MM.1S (cell line): ENCODE measurements at regions not wholly inside any gene's neighbourhood (a gene's known extent, or its start where the extent isn't known, plus 50 kb on each side); places are given as distances from the start of the nearest gene placed in this dataset.
"Not testable (repeated sequence)": the region's sequence is repeated elsewhere in the genome, so short reads cannot be mapped to it uniquely, and the experiment has no call there.

Experiments used
- DNase-seq: peaks from one replicate; pipeline ENCODE4 v3.0.0-alpha.2; 2015
- H2AFZ ChIP-seq: fragments of 300-600 bp; sonication (generic); 2 replicates; pipeline ENCODE4 v1.6.0; 2016; ENCODE audit warnings: antibody characterized with exemption, low read length
- H3F3A ChIP-seq: fragments of 300-600 bp; sonication (generic); 2 replicates; pipeline ENCODE4 v1.6.1; 2016; ENCODE audit warnings: mild to moderate bottlenecking, antibody characterized with exemption, low read length, moderate library complexity, mixed read lengths; ENCODE audit not compliant: insufficient read depth
- H3K27ac ChIP-seq: fragments of 300-600 bp; sonication (generic); 2 replicates; pipeline ENCODE4 v1.5.1; 2016; ENCODE audit warnings: mild to moderate bottlenecking, low read length
- H3K27me3 ChIP-seq: fragments of 300-600 bp; sonication (generic); replicated peaks from 2 replicates; pipeline ENCODE4 v1.6.0; 2016; ENCODE audit warnings: low read length; ENCODE audit not compliant: insufficient read depth
- H3K36me3 ChIP-seq: fragments of 300-600 bp; sonication (generic); replicated peaks from 2 replicates; pipeline ENCODE4 v1.6.1; 2016; ENCODE audit warnings: mild to moderate bottlenecking, low read length, mixed read lengths; ENCODE audit not compliant: insufficient read depth
- H3K4me1 ChIP-seq: fragments of 300-600 bp; sonication (generic); 2 replicates; pipeline ENCODE4 v1.6.1; 2016; ENCODE audit warnings: low read length, mixed read lengths
- H3K4me2 ChIP-seq: fragments of 300-600 bp; sonication (generic); 2 replicates; pipeline ENCODE4 v1.6.0; 2016; ENCODE audit warnings: low read depth, low read length
- H3K4me3 ChIP-seq: fragments of 300-600 bp; sonication (generic); 2 replicates; pipeline ENCODE4 v1.5.1; 2016; ENCODE audit warnings: low read length, mixed read lengths
- H3K79me2 ChIP-seq: fragments of 300-600 bp; sonication (generic); 2 replicates; pipeline ENCODE4 v1.6.1; 2016; ENCODE audit warnings: mixed run types, low read length, mixed read lengths
- H3K9ac ChIP-seq: fragments of 300-600 bp; sonication (generic); 2 replicates; pipeline ENCODE4 v1.6.1; 2016; ENCODE audit warnings: low read length, mixed read lengths
- H3K9me2 ChIP-seq: fragments of 300-600 bp; sonication (generic); replicated peaks from 2 replicates; pipeline ENCODE4 v1.6.1; 2016; ENCODE audit warnings: mild to moderate bottlenecking, low read length, mixed read lengths; ENCODE audit not compliant: insufficient read depth
- H3K9me3 ChIP-seq: fragments of 300-600 bp; sonication (generic); replicated peaks from 2 replicates; pipeline ENCODE4 v1.6.1; 2016; ENCODE audit warnings: mild to moderate bottlenecking, low read length, mixed read lengths; ENCODE audit not compliant: insufficient read depth
- H4K20me1 ChIP-seq: fragments of 300-600 bp; sonication (generic); 2 replicates; pipeline ENCODE4 v1.6.1; 2016; ENCODE audit warnings: mild to moderate bottlenecking, low read length, moderate library complexity, mixed read lengths; ENCODE audit not compliant: insufficient read depth

GRCh38 chr9:63787454-63787853 is 1497.6 kb downstream of the FOXD4L5 start:
- H3K9ac ChIP-seq, H3K4me2 ChIP-seq, H4K20me1 ChIP-seq, H3K9me2 ChIP-seq, H3K4me1 ChIP-seq, H3K79me2 ChIP-seq, H3F3A ChIP-seq, H3K9me3 ChIP-seq, H3K27me3 ChIP-seq, H2AFZ ChIP-seq, H3K4me3 ChIP-seq, H3K36me3 ChIP-seq, H3K27ac ChIP-seq, DNase-seq: not testable (repeated sequence)

GRCh38 chr9:63785059-63785458 is 1500.0 kb downstream of the FOXD4L5 start:
- H3K4me1 ChIP-seq, H3K9ac ChIP-seq, DNase-seq, H3K4me2 ChIP-seq, H3K27me3 ChIP-seq, H3K4me3 ChIP-seq, H3F3A ChIP-seq, H3K27ac ChIP-seq, H4K20me1 ChIP-seq, H3K9me3 ChIP-seq, H2AFZ ChIP-seq, H3K36me3 ChIP-seq, H3K79me2 ChIP-seq, H3K9me2 ChIP-seq: not testable (repeated sequence)

- not testable (repeated sequence) for H3K27ac ChIP-seq, H3K9me2 ChIP-seq, H3F3A ChIP-seq, H3K27me3 ChIP-seq, DNase-seq, H3K9ac ChIP-seq, H2AFZ ChIP-seq, H3K4me2 ChIP-seq, H3K36me3 ChIP-seq, H3K79me2 ChIP-seq, H3K4me1 ChIP-seq, H3K4me3 ChIP-seq, H4K20me1 ChIP-seq, H3K9me3 ChIP-seq
Measured at GRCh38 chr9:63784421-63784820, 1500.6 kb downstream of the FOXD4L5 start.

- H3F3A ChIP-seq, DNase-seq, H3K4me3 ChIP-seq, H3K27me3 ChIP-seq, H4K20me1 ChIP-seq, H3K9me3 ChIP-seq, H3K9me2 ChIP-seq, H3K79me2 ChIP-seq, H3K36me3 ChIP-seq, H2AFZ ChIP-seq, H3K4me2 ChIP-seq, H3K27ac ChIP-seq, H3K4me1 ChIP-seq, H3K9ac ChIP-seq: not testable (repeated sequence)
Measured at GRCh38 chr9:63781817-63782439, 1503.1 kb downstream of the FOXD4L5 start.

GRCh38 chr9:63781390-63781789 is 1503.6 kb downstream of the FOXD4L5 start:
- H3K27ac ChIP-seq, H3K4me1 ChIP-seq, H3K9me3 ChIP-seq, H4K20me1 ChIP-seq, H3K4me3 ChIP-seq, H3K4me2 ChIP-seq, H3K79me2 ChIP-seq, H3F3A ChIP-seq, H3K36me3 ChIP-seq, H2AFZ ChIP-seq, H3K9me2 ChIP-seq, H3K9ac ChIP-seq, H3K27me3 ChIP-seq: not testable (repeated sequence)
- peak; percentile 24 for DNase-seq

GRCh38 chr9:63776220-63776619 is 1508.8 kb downstream of the FOXD4L5 start:
- H3K4me3 ChIP-seq, H3K36me3 ChIP-seq, DNase-seq, H3K9me3 ChIP-seq, H3K9me2 ChIP-seq, H2AFZ ChIP-seq, H3K9ac ChIP-seq, H3K27me3 ChIP-seq, H3K4me2 ChIP-seq, H3K4me1 ChIP-seq, H3K79me2 ChIP-seq, H4K20me1 ChIP-seq, H3K27ac ChIP-seq, H3F3A ChIP-seq: not testable (repeated sequence)

- H3K27me3 ChIP-seq, H3K79me2 ChIP-seq, H3F3A ChIP-seq, DNase-seq, H2AFZ ChIP-seq, H3K9ac ChIP-seq, H3K9me3 ChIP-seq, H3K4me1 ChIP-seq, H3K36me3 ChIP-seq, H3K27ac ChIP-seq, H3K9me2 ChIP-seq, H3K4me2 ChIP-seq, H3K4me3 ChIP-seq, H4K20me1 ChIP-seq: not testable (repeated sequence)
Measured at GRCh38 chr9:63775092-63775426, 1510.0 kb downstream of the FOXD4L5 start.

- not testable (repeated sequence) for DNase-seq, H4K20me1 ChIP-seq
Measured at GRCh38 chr9:63774369-63775091, 1510.5 kb downstream of the FOXD4L5 start.

More at GRCh38 chr9:63774369-63775091, 1510.5 kb downstream of the FOXD4L5 start:
- H3K9me2 ChIP-seq, H3K4me1 ChIP-seq, H3K79me2 ChIP-seq, H3K4me2 ChIP-seq, H3K36me3 ChIP-seq, H3K27ac ChIP-seq, H2AFZ ChIP-seq, H3K9ac ChIP-seq, H3F3A ChIP-seq, H3K4me3 ChIP-seq, H3K9me3 ChIP-seq, H3K27me3 ChIP-seq: not testable (repeated sequence)
